A204.1 (cell line): ENCODE measurements at regions not wholly inside any gene's neighbourhood (a gene's known extent, or its start where the extent isn't known, plus 50 kb on each side); places are given as distances from the start of the nearest gene placed in this dataset.
"Not testable (repeated sequence)": the region's sequence is repeated elsewhere in the genome, so short reads cannot be mapped to it uniquely, and the experiment has no call there.

Experiments used
- FAIRE-seq: peaks from 2 replicates; lab custom pipeline; 2012; peaks lifted over from hg19 to GRCh38; lab: Jason Lieb, UNC

DNA sequence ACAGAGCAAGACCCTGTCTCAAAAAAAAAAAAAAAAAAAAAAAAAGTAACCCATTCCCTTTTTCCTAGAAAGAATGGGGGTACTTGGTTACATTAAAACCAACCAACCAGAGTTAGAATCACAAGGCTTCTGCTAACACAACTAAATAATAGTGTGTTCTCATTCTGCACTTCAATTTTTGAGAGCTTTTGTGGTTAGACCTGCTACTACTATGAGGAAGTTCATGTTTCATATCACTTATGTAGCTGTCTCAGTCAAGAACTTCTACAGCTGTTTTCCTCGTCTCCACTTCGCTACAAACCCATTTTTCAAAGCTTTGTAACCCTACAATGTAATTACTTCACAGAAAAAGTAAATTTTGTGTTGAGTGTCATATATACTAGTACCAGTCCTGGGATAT is 58.3 kb downstream of the PDHA2 start:
- FAIRE-seq: no peak

DNA sequence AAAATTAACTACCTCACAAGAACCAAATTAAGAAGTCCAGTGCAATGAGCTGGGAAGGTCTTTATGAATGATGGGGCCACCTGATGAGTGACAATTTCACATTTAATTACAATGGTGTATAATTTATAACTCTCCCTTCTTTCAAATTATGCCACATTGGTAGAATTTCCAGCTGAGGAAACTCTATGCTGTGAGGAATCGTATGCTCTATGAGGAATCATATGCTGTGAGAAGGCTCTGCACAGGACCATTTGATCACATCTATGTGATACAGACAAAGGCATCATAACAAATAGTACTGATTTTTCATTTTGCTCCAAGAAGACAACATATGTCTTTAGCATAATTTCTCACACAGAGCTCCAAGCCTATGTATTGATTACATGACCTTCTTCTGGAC is 69.3 kb downstream of the PDHA2 start:
- FAIRE-seq: no peak

DNA sequence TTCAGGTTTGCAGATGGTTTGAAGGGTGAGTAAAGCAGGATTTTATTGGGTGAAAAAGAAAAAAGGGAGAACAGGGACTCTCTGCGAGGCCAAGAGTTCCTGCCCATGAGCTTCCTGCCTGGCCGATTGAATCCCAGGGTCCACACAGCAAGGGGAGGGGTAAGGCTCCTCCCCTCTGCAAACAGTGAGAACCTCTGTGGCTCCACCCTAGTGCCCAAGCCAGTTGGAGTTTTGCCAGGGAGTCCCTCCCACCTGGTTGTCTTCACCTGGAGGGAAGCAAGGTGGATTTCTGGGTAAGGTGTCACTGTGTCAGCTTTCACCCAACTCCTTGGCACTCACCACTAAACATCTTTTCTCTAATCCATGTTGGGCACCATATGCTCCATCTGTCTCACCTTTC is 70.9 kb downstream of the PDHA2 start:
- FAIRE-seq: no peak

DNA sequence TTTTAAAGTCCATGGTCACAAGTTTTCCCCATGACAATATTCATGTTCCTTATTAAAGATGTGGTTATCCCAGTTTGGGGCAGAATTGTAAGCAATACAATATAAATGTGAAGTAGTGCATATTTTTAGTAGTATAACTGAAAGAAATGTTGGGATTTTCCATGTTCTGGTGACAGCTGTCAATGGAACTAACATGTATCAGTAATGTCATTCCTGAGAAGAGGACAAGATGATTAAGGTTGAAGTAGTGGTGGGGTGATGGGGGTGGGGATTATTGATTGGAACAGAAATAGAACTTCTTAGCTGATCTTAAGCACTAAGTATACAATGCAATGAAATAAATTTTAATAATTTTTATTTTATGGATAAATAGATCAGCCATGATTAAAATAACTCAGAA is 81.6 kb downstream of the PDHA2 start:
- FAIRE-seq: peak; percentile 14

DNA sequence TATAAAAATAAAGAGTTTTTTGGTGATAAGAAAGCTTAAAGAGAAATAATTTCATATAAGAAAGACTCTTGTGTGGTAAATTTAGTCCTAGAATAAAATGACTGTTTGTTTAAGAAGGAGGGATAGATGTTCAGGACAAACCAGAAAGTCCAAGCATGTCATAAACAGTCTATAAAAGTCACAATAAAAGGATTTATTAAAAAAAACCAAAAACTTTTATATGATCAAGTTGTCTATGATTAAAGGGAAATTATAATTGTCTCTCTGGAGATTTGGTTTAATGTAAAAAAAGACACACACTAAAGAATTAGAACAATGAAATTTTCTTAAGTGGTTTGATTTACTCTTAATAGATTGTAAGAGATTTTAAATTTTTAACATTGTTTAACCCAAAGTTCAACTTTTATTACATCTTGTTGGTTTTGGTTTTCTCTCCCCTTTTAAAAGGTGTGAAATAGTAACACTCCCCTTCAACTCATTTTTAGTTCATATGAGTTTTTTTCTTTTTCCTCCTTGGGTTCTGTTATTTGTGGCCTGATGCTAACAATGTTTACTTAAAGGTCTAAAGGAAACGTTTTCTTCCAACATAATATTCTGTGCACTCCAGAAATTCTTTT is 89.7 kb downstream of the PDHA2 start:
- no peak for FAIRE-seq

DNA sequence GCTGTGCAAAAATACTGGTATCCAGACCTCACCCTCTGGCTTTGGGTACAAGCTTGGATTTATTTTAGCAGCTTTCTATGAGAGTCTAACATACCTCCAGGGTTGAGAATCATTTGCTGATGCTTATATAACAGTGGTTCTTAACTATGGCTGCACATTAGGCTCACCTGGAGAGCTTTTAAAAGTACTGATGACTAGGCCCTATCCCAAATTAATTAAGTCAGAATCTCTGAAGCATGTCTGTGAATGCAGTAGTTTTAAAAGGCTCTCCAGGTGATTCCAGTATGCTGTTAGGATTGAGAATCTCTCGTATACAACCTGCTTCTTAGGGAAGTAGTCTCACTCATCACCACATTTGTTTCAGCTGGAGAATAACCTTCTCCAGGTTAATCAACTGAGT is 99.2 kb downstream of the PDHA2 start:
- FAIRE-seq: no peak

DNA sequence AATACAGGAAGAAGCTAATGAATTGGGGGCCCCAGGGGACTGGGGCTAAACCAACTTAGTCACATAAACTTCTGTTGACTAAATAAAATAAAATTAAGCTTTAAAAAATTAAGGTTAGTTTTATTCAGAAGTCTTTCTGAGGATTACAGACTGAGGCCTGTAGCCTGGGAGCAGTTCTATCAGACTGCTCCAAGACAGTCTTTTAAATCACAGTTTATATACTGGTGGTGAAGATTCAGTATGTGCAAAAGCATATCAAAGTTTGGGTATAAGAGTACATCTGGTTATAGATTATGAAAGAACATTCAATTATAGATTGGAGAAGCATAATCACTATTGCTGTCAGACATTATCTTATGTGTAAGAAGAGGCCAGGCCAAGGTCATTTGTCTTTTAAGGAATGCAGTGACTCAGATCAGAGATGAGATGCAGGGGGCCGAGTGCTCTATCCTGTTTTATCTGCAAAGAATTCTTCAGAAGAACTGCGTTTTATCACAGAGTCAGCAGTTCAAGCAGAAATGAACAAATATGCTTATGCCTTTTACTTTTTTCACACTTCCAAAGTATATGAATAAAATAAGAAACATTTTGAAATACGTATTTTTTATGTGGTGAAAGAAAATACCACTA is 109.4 kb downstream of the PDHA2 start:
- no peak for FAIRE-seq

DNA sequence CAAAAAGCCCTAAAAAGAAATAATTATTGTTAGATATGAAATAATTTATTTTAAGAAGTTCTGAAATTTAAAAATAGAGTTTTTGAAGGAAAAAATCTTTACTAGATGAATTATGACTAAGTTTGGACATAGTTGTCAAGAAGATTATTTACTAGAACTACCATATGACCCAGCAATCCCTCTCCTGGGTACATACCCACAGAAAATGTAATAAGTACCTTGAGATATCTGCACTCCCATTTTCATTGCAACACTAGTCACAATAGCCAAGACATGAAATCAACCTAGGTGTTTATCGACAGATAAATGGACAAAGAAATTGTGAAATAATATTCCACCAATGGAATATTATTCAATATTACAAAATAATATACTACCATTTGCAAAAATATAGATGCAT is 109.9 kb downstream of the PDHA2 start:
- no peak for FAIRE-seq

DNA sequence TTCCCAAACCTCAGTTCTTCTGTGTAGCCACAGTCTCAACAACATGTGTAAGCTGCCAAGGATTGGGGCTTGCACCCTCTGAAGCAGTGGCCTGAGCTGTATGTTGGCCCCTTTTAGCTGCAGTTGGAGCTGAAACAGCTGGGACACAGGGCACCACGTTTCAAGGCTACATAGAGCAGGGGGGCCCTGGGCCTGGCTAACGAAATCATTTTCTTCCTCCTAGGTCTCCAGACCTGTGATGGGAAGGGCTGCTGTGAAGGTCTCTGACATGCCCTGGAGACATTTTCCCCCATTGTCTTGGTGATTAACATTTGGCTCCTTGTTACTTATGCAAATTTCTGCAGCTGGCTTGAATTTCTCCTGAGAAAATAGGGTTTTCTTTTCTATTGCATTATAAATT is 112.6 kb downstream of the PDHA2 start:
- not testable (repeated sequence) for FAIRE-seq

DNA sequence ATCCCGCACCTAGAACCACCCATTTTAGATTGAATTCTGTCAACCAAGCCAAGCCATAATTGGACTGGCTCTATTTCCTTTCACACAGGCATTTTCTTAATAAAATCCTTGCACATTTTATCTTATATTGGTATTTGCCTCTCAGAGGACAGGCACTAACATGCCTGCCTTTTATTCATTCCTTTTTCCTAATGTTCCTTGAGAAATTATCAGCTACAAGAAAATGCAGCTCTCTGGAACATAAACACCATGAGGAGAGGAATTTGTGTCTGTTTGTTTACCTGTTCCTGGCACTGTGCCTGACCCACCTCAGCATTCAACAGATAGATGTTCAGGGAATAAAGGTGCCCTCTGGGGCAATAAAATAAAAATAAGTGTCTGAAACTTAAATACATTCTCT is 116.2 kb downstream of the PDHA2 start:
- FAIRE-seq: no peak

DNA sequence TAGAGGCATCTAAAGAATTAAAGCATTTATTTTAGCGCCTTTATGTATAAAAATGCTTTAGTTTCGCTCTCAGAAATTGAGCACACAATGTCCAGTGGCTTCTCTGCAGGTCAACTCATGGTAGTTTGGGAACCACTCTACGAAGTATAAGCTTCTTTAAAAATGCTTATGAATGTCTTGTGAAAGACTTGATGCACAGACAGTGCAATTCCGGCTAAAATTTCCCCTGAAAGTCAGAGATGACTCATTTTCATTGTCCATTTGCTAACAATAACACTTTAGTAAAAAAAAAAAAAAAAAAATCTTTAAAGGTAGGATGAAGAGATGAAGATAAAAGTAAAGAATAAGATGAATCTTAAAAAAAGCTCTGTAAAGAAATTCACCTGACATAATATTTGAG is 117.2 kb downstream of the PDHA2 start:
- FAIRE-seq: no peak

DNA sequence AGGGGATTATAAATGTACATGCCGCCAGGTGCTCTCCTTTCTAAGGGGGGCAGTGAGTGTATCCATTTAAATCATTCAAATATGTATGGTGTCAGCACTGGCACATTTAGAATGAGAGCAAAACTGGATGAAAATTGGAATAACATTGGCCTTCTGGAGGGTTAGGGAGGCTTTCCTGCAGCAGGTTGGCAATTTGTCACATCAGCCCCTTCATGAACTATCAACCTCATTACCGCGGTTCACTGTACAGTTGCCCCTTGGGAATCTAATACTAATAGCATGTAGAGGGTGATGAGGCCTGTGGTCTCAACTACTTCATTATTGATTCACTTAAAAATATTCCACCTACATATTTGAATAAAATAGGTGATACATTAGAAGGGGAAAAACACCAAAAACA is 117.9 kb downstream of the PDHA2 start:
- FAIRE-seq: no peak

DNA sequence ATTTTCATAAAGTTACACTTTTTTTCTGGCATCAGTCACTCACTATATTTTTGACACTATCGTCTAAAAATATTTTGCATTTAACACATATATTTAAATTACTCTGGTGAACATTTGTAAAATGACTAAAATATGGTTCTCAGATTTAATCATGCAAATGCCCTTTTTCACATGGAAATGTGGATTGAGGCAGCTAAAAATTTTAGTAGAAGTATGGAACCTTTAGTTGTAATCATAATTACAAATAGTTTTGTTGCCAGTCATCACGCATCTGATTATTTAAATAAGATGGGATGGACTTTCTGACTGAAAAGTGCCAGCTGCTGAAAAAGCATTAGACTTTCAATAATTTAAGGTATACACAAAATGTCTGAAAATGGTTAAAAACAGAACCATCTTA is 119.3 kb downstream of the PDHA2 start:
- peak; percentile 49 for FAIRE-seq

DNA sequence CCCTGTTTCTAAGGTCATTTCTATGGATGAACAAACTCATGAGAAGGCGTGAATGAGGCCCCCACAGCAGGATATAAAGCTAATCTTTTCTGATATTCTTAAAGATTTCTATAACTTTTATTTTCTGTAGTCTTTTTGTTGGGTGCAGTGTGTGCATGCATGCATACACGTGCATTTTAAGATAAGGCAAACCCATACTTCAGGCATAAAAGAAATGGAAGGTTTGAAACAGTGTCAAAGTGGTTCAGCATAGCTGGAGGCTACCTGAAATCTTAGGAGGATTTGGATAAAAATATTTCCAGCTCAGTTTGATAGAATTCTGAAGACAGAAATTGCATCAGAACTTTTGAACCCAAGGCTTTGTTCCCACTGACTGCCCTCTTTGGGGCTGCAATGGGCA is 119.7 kb downstream of the PDHA2 start:
- no peak for FAIRE-seq

DNA sequence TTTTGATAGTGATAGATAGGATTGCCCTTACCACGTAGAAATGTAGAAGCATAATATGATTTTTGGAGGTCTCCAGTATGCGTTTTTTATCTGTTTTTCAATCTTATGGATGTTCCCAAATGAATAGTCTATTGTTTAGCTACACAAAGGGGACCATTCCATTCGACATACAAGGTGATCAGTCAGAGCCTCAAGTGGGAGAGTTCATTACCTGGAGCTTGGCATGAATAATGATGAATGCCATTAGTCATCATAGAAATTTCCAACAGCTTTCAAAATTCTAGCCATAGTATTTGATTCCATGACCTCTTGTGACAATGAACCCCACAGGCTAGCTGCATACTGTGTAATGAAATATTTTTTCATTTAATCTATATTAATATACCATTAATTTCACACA is 123.6 kb downstream of the PDHA2 start:
- FAIRE-seq: no peak

DNA sequence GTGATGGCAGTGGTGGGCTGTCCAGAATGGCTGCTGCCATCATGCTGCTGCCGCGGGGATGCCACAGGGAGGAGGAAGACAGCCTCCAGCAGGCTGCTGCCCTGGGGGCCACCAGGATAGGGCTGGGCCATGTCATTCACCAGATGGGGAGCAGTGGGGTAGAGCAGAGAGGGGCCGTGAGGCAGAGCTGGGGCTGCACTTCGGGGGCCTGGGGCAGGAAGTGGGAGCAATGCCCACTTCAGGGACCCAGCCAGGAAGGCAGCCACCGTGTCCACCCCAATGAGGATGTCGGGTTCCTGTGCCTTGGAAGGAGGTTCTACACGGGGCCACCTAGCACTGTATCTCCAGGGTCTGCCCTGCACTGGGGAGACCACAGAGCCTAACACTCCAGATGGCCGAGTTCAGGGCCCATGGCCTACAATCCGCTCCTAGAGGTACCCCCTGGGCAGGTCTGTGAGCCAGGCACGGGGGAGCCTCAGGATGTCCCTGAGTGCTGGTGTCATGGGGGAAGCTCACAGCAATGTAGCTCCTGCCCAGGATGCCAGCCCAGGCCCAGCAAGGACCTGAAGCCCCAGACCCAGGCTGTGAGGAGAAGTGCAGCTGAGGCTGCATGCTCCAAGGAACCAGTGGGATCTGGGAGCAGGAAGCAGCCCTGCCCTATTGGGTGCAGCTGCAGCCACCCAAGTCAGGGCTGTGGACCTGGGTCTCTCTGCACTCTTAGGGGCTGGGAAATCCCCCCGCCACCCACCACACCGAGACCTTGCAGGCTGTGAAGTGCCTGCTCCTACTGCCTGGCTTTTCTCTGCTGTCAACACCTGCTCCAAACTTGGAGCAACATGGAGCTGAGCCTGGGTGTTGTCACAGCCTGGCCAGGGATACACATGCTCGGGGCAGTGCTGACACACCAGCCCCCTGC is 140.3 kb downstream of the PDHA2 start:
- no peak for FAIRE-seq

DNA sequence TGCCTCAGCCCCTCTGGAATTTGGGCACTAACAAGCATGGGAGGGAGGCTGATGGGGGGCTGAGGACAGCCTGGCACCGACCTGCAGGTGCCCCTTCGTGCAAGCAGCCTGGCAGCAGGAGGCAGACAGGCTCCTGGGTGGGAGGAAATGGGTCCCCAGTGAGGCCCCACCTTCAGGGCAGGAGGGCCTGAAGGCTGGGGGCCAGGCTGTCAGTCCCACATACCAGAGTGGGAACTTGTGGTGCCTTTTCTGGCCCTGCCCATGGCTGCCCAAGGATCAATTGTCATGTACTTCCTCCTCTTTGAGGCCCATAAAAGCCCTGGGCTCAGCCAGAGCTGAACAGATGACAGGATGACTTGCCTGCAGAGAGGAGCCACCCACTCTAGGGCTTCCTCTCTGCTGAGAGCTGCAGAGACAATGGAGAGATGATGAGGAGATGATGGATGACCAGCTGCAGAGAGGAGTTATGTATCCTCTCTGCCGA is 141.0 kb downstream of the PDHA2 start:
- FAIRE-seq: no peak

DNA sequence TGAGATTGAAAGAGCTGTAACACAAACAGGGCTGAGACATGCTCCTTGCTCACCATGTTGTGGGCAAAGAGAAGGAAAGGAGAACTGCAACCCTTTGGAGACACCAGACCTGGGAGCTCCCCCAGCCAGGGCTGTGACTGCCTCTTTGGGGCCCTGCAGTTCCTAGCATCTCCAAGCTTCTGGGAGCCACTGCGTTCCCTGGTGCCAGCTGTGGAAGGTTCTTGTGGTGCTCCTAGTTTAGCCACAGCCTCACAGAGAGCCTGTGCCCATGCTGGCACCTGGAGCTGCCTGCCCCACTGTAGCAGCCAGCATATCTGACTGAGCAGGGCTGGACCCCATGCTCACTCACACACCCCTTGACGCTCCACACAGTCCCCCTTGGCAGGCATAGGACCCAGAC is 141.7 kb downstream of the PDHA2 start:
- no peak for FAIRE-seq

DNA sequence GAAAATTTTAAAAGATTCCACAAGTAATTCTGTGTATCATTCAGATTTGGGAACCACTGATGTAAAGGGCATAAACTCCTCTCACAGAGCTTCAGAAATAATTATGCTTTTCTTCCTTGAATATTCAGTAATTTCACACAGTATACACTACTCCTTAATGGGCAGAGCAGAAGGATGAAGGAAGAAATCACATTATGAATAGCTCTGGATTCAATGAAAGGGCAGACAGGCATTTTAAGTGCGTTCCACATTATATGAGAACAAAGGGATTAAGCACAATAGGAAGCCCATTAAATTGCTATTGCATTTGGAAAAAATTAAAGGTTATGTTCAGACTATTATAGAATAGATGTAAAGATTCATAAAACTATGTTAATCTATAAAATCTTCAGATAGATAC is 142.6 kb downstream of the PDHA2 start:
- no peak for FAIRE-seq

DNA sequence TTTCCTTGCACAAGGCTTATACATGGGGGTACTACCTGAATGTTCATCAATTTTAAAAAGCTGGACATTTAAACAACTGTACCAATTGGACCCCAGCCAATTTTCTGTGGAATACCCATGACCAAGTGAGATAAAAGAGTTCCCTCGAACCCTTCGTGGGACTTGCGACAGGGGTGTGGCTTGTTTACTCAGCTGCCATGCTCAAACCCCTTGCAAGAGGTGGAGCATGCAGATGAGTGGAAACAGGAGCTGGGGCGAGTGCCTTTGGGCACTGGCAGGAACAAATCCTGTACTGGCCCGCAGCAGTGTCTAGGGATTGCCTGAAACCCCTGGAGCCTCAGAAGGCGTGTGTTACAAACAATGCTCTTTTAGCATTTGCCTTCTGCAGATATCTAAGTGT is 144.2 kb downstream of the PDHA2 start:
- no peak for FAIRE-seq

DNA sequence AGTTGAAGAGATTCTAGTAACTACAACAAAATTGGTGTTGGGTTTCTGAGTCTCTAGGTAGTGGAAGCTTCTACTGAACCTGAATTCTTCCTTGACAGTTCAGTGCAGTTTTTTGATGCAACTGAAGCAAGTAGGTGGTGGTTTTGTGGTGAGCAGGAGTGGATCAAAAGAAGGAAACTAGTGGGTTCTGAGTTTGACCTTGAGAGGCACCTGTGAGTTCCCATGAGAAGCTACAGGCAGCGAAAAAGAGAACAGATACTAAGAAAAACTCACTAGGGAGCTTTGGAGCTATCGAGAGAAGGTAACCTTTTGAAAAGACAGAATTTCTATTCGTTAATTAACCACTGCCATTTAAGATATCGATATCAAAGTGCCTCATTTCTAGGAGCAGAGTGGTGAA is 145.2 kb downstream of the PDHA2 start:
- no peak for FAIRE-seq

DNA sequence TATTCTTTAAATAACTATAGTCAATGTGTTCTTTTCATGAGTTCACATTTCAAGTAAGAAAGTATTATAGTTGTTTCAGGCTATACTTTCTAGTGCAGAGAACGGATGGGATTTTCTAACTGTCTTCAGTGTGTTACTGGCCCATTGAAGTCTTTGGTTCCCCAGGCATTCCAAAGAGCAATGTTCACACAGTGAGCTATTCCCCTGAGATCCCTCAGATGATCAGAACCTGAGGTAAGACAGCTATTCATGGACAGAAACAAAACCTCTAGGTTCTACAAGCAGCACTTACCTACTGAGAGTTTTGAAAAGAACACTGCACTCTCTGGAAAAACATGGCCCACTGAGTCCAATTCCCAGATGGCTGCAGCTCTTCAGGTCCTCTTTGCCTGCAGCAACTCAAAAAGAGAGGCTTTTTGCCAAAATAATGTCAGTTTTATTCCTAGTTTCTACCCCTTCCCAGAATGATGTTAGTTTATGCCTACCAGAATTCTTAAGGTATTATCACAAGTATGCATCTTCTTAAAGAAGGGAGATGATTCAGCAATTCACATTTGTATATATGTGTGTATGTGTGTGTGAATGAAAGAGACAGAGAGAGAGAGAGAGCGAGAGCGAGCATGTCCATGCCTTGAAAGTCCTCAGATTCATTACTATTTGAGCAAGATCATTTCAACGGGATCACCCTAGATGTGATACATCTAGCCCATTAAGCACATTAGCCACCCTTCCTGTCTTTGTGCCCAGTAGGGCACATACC is 146.1 kb downstream of the PDHA2 start:
- no peak for FAIRE-seq

DNA sequence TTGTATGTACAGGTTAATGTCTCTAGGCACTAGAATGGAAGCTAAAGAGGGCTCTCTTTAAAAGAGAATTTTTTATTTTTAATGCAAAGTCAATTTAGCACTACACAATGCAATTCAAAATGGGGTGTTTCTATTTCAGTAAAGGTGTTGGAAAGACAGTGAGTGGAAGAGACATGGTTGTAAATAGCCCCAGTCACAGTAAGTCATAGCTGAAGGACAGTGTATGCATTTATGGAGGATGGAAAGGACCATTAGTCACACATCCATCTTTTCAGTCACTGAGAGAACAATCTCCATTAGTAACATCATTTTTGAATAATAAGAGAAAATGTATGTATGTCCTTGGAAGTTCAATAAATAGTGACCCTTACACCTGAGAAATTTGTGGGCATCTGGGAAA is 148.0 kb downstream of the PDHA2 start:
- FAIRE-seq: no peak
